Heart left ventricle (tissue), 16 donors: ENCODE measurements at regions not wholly inside any gene's neighbourhood (a gene's known extent, or its start where the extent isn't known, plus 50 kb on each side); places are given as distances from the start of the nearest gene placed in this dataset.

ENCODE experiments used
- ATAC-seq, 4 donors: fragments of 200-7000 bp; cut with Tn5 transposase; one replicate each; pipeline ENCODE4 v1.9.1; 2020 to 2022; ENCODE audit warnings: moderate library complexity in 4 of 4, mild to moderate bottlenecking in 3 of 4, moderate number of reproducible peaks in 1 of 4
- DNase-seq, 5 donors: peaks; one replicate each; pipeline ENCODE4 v3.0.0-alpha.2; 2020
- H3K27ac ChIP-seq, 12 donors: fragments of 200-600 bp; sonication (generic) in 4 of 12; one replicate each; pipeline versions ENCODE4 v1.5.0 to v1.8.0; 2016 to 2022; ENCODE audit warnings: mild to moderate bottlenecking in 2 of 12
- H3K27me3 ChIP-seq, 9 donors: fragments of 200-600 bp; sonication (generic) in 2 of 9; one replicate each; pipeline versions ENCODE4 v1.5.1 to v1.8.0; 2016 to 2022; ENCODE audit warnings: mild to moderate bottlenecking in 3 of 9
- H3K36me3 ChIP-seq, 9 donors: fragments of 200-600 bp; sonication (generic) in 2 of 9; one replicate each; pipeline versions ENCODE4 v1.5.0 to v1.8.0; 2018 to 2022; ENCODE audit warnings: mild to moderate bottlenecking in 2 of 9
- H3K4me1 ChIP-seq, 12 donors: fragments of 200-600 bp; sonication (generic) in 4 of 12; one replicate each; pipeline versions ENCODE4 v1.5.0 to v1.8.0; 2016 to 2022; ENCODE audit warnings: mild to moderate bottlenecking in 3 of 12
- H3K4me3 ChIP-seq, 12 donors: fragments of 200-600 bp; sonication (generic) in 4 of 12; one replicate each; pipeline versions ENCODE4 v1.5.0 to v1.8.0; 2017 to 2022; ENCODE audit warnings: mild to moderate bottlenecking in 9 of 12, moderate library complexity in 4 of 12
- H3K9me3 ChIP-seq, 12 donors: fragments of 200-600 bp; sonication (generic) in 4 of 12; one replicate each; pipeline versions ENCODE4 v1.5.0 to v1.8.0; 2016 to 2022; ENCODE audit warnings: mild to moderate bottlenecking in 1 of 12
- POLR2A ChIP-seq, 2 donors: fragments of 450-650 bp; IDR thresholded peaks; one replicate each; pipeline ENCODE4 v1.6.1; 2017; ENCODE audit warnings: antibody characterized with exemption in 2 of 2, mild to moderate bottlenecking in 2 of 2, moderate library complexity in 2 of 2
- WGBS, 4 donors: extraction: QIAGEN DNeasy Blood & Tissue Kit in 2 of 4; methylation state at CpG; one replicate each; pipeline versions ENCODE4 v1.1.5 to v1.1.7; 2013 to 2018; 5-methylcytosine and 5-hydroxymethylcytosine counted together
- intact Hi-C, 10 donors: fragments of 100-400 bp; cut with DNase I; formaldehyde crosslinking; loops; one replicate each; pipeline versions ENCODE4 v1.11.1 to v1.14.2; 2022
- TF ChIP-seq, protein P1 (sequence below), 12 donors: fragments of 200-600 bp; sonication (generic) in 4 of 12; IDR thresholded peaks; one replicate each; pipeline versions ENCODE4 v1.5.0 to v1.8.0; 2018 to 2022; ENCODE audit warnings: antibody characterized with exemption in 12 of 12, mild to moderate bottlenecking in 5 of 12
- donor health status: ischemic (EF 13 %, LVEDD 7.1; RV severe dilation, severe dysfunction).
- donor health status: healthy with polysubstance abuse.
- donor health status: DM: no; HTN: yes; CAD: no.
- donor health status: DM: no; HTN: no; CAD: no.
- donor health status: ischemic (EF 25% LVEDD 6.9; RV normal size, moderate dysfunction).
- donor health status: ischemic (EF 25% LVEDD 5.7; RV mildly dilated, moderate dysfunction).
- donor health status: healthy.
- donor health status: DM: yes; HTN: yes; CAD: no.
- donor health status: ischemic (EF 35%, LVEDD 5.7; RV mildly dilated, moderate dysfunction).
- donor health status: nonischemic (EF 11% LVEDD 7.7; RV severe dilation, severe dysfunction).
- donor health status: DM: yes; HTN: yes; CAD: no.
- donor health status: PGD.
- donor health status: ischemic (EF 29% LVEDD 5.4; RV normal size, mild dysfunction).
- donor health status: nonischemic (EF 23%, LVEDD 6.1; RV moderate dilation, normal function).

DNA sequence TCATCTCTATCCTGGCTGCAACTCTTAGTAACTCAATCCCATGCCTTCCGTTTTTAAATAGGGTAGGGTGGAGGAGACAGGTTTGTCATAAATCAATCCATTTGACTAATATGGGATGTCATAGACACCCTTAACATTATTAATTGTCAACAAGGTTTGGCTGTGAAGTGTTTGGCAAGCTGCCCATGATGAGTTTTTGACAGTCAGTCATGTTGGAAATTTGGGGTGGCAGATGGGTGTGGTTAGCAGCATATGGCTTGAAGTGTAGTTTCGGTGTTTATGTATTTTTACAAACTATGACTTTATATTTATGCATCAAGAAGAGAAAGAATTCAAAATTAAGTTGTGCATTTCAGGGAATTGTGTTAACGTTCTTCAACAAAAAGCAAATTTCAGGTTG, 221.8 kb upstream of the CDH5 start:
- no peaks in the 10 kb centered on the region for H3K9me3 ChIP-seq
- no peaks in the 10 kb centered on the region for H3K27me3 ChIP-seq
- TF ChIP-seq, protein P1, sequence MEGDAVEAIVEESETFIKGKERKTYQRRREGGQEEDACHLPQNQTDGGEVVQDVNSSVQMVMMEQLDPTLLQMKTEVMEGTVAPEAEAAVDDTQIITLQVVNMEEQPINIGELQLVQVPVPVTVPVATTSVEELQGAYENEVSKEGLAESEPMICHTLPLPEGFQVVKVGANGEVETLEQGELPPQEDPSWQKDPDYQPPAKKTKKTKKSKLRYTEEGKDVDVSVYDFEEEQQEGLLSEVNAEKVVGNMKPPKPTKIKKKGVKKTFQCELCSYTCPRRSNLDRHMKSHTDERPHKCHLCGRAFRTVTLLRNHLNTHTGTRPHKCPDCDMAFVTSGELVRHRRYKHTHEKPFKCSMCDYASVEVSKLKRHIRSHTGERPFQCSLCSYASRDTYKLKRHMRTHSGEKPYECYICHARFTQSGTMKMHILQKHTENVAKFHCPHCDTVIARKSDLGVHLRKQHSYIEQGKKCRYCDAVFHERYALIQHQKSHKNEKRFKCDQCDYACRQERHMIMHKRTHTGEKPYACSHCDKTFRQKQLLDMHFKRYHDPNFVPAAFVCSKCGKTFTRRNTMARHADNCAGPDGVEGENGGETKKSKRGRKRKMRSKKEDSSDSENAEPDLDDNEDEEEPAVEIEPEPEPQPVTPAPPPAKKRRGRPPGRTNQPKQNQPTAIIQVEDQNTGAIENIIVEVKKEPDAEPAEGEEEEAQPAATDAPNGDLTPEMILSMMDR (IDR thresholded peaks at IDR 0.05) = no peak
- TF ChIP-seq POLR2A (IDR thresholded peaks at IDR 0.05) = no peak
- H3K4me1 ChIP-seq = no peaks in the 10 kb centered on the region
- DNase-seq (no peak), ATAC-seq (no peak)
- intact Hi-C loops = no loop called here
- no peak overlapping the region for H3K27ac ChIP-seq
- H3K36me3 ChIP-seq = no peaks in the 10 kb centered on the region
- H3K4me3 ChIP-seq = no peak overlapping the region
- WGBS, 4 donors = 95 to 100% (median 97%) methylated on average over 3 of the region's 3 CpGs

DNA sequence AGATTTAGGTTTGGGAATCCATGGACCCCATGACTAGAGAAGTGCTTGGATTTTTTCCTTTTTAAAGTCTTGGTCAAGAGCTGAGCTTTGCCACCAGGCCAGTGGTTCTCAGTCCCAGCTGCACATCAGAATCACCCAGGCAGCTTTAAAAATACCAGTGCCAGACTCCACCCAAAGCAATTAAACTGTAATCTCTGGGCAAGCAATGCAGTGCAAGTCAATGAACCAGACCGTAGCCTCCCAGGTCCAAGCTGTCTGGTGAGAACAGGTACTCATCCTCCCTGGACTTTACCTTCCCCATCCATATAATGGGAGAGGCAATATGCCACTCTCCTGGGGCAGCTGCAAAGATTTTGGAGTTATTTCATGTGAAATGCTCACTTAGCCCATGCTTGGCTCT, 223.1 kb upstream of the CDH5 start:
- ATAC-seq (no peak), DNase-seq (no peak)
- Histone ChIP-seq H3K36me3 (no peaks in the 10 kb centered on the region), H3K9me3 (no peaks in the 10 kb centered on the region), H3K27me3 (no peaks in the 10 kb centered on the region), H3K4me3 (no peak overlapping the region), H3K27ac (no peak overlapping the region), H3K4me1 (no peaks in the 10 kb centered on the region)
- 50 to 76% (median 72%) methylated on average over 1 of the region's 1 CpG for WGBS, 4 donors
- no peak for TF ChIP-seq POLR2A (IDR thresholded peaks at IDR 0.05)
- TF ChIP-seq, protein P1 (IDR thresholded peaks at IDR 0.05) = no peak
- intact Hi-C loops = no loop called here

DNA sequence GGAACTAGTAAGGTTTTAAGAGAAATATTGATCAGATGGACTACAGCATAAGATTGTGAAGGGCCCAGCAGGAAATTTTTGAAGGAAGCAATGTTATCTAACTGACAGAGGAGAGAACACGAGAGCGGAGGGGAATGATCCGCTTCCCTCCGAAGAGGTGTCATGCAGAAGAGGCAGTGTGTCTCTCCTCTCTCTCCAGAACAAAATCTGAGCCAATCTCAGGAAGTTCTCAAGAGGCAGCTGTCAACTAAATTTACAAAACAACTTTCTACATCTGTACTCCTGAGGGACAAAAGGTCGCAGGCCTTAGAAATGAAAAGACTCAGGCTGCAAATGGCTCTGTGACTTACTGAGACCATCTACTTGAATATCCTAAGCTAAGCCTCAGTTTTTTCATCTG, 224.6 kb upstream of the CDH5 start:
- Histone ChIP-seq H3K27ac (no peak overlapping the region), H3K4me3 (no peak overlapping the region), H3K36me3 (no peaks in the 10 kb centered on the region), H3K9me3 (no peaks in the 10 kb centered on the region), H3K27me3 (no peaks in the 10 kb centered on the region), H3K4me1 (no peaks in the 10 kb centered on the region)
- intact Hi-C loops = no loop called here
- no peak for DNase-seq
- no peak for TF ChIP-seq POLR2A (IDR thresholded peaks at IDR 0.05)
- TF ChIP-seq, protein P1 (IDR thresholded peaks at IDR 0.05) = no peak
- WGBS, 4 donors = 76 to 82% (median 80%) methylated on average over 5 of the region's 5 CpGs
- no peak for ATAC-seq

DNA sequence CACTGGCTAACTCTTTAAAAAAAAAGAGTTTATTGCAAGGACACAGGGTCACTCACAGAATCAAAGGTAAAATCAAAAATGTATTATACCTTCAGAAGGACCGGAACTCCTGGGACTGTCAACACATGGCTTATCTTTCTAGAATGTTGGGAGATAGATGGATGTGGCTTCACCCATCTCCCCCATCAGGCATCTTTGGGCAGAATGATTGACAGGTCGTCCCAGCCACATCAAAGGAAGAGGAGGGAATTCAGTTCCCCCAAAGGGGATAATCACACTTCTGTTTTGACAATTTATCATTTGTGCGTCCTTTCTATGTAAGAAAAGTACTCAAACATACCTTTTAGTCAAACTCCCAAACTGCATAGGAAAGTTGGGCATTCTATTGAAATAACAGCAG, 228.6 kb upstream of the CDH5 start:
- 81 to 94% (median 85%) methylated on average over 3 of the region's 3 CpGs for WGBS, 4 donors
- Histone ChIP-seq H3K9me3 (no peaks in the 10 kb centered on the region), H3K36me3 (no peaks in the 10 kb centered on the region), H3K4me1 (peaks cover 0 to 17% (median 13%) of the 10 kb centered on the region in 12 donors), H3K27me3 (no peaks in the 10 kb centered on the region), H3K27ac (no peak overlapping the region), H3K4me3 (no peak overlapping the region)
- intact Hi-C loops = no loop called here
- ATAC-seq = no peak
- DNase-seq = no peak
- TF ChIP-seq, protein P1 (IDR thresholded peaks at IDR 0.05) = no peak
- no peak for TF ChIP-seq POLR2A (IDR thresholded peaks at IDR 0.05)
